ENCODE measurements at regions not wholly inside any gene's neighbourhood (a gene's known extent, or its start where the extent isn't known, plus 50 kb on each side); places are given as distances from the start of the nearest gene placed in this dataset.

GRCh38 chr7:17056491-17057142 lies 174.8 kb upstream of the AGR3 start:
- Histone ChIP-seq H2AFZ (no peak overlapping the region), H3K27ac (no peak overlapping the region), H3K36me3 (ENCODE audit: control insufficient read depth, insufficient read depth, low read length) (no peaks in the 10 kb centered on the region), H3K9me3 (ENCODE audit: control insufficient read depth, low read length) (no peaks in the 10 kb centered on the region), H3K4me3 (ENCODE audit: low read depth, low read length) (no peak overlapping the region), H3K27me3 (ENCODE audit: control insufficient read depth, insufficient read depth, low read length) (no peaks in the 10 kb centered on the region), H3K4me1 (no peaks in the 10 kb centered on the region), H3K79me2 (no peaks in the 10 kb centered on the region), H3K9ac (no peak overlapping the region), H3K4me2 (ENCODE audit: low read length) (no peak overlapping the region)
- TF ChIP-seq, protein P1, sequence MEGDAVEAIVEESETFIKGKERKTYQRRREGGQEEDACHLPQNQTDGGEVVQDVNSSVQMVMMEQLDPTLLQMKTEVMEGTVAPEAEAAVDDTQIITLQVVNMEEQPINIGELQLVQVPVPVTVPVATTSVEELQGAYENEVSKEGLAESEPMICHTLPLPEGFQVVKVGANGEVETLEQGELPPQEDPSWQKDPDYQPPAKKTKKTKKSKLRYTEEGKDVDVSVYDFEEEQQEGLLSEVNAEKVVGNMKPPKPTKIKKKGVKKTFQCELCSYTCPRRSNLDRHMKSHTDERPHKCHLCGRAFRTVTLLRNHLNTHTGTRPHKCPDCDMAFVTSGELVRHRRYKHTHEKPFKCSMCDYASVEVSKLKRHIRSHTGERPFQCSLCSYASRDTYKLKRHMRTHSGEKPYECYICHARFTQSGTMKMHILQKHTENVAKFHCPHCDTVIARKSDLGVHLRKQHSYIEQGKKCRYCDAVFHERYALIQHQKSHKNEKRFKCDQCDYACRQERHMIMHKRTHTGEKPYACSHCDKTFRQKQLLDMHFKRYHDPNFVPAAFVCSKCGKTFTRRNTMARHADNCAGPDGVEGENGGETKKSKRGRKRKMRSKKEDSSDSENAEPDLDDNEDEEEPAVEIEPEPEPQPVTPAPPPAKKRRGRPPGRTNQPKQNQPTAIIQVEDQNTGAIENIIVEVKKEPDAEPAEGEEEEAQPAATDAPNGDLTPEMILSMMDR (IDR thresholded peaks at IDR 0.05): no peak

DNA sequence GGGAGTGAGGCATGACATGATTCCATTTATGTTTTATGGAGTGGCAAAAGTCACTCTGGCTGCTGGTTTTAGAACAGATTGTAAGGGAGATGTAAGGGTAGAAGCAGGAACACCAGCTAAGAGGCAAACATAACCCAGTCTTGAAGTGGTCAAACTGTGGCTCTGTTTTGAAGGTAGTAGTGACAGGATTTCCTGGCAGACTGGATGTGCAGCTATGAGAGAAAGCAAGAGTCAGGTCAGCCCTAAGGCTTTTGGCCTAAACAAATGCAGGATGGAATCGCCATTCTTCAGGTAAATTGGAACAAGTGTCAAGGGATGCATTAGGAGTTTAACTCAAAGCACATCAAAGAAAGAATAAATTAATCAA lies 175.3 kb upstream of the AGR3 start:
- no peaks in the 10 kb centered on the region for H3K4me1 ChIP-seq
- H3K27me3 ChIP-seq (ENCODE audit: control insufficient read depth, insufficient read depth, low read length): no peaks in the 10 kb centered on the region
- H3K79me2 ChIP-seq: no peaks in the 10 kb centered on the region
- no peaks in the 10 kb centered on the region for H3K9me3 ChIP-seq (ENCODE audit: control insufficient read depth, low read length)
- no peaks in the 10 kb centered on the region for H3K36me3 ChIP-seq (ENCODE audit: control insufficient read depth, insufficient read depth, low read length)
- TF ChIP-seq, protein P1 (IDR thresholded peaks at IDR 0.05): no peak
- H3K4me2 ChIP-seq (ENCODE audit: low read length): no peak overlapping the region
- H3K9ac ChIP-seq: no peak overlapping the region
- H3K4me3 ChIP-seq (ENCODE audit: low read depth, low read length): no peak overlapping the region
- no peak overlapping the region for H3K27ac ChIP-seq
- H2AFZ ChIP-seq: no peak overlapping the region

DNA sequence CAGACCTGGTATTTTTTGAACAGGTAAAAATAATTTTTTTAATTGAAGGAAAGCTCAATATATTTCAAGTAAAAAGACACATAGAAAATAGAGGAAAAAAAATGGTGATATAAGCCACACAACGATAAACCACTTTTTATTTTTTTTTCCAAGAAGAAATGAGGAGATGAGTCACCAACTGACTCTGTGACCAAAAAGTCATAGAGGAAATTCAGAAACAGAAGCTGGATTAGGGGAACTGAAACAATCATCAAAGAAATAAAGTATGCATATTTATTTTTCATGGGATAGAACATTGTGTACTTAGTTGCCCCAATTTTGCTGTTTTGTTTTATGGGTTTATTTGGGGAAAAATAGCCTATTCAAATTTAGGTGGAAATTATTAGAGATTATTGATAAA lies 176.8 kb upstream of the AGR3 start:
- H3K27ac ChIP-seq: no peak overlapping the region
- H2AFZ ChIP-seq: no peak overlapping the region
- no peaks in the 10 kb centered on the region for H3K4me1 ChIP-seq
- H3K36me3 ChIP-seq (ENCODE audit: control insufficient read depth, insufficient read depth, low read length): no peaks in the 10 kb centered on the region
- H3K9me3 ChIP-seq (ENCODE audit: control insufficient read depth, low read length): no peaks in the 10 kb centered on the region
- TF ChIP-seq, protein P1 (IDR thresholded peaks at IDR 0.05): no peak
- no peak overlapping the region for H3K4me2 ChIP-seq (ENCODE audit: low read length)
- H3K79me2 ChIP-seq: no peaks in the 10 kb centered on the region
- no peak overlapping the region for H3K4me3 ChIP-seq (ENCODE audit: low read depth, low read length)
- H3K9ac ChIP-seq: no peak overlapping the region
- H3K27me3 ChIP-seq (ENCODE audit: control insufficient read depth, insufficient read depth, low read length): no peaks in the 10 kb centered on the region

DNA sequence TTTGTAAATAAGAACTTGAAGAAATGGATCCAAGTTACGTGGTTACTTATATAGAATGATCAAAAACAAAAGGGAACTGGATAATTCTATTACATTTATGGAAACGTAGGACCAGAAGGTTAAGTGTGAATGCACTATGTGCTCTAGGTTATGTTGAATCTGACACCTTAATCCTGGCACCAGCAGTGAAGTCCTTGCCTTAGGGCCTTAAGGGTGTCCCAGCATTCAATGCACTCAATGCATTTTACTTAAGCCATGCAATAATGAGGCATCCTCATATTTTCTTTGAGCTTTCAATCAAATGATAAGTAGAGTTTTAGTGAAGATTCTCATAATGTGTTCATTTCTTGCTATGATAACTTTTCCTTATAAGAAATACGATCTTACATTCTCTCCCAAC lies 178.3 kb upstream of the AGR3 start:
- TF ChIP-seq, protein P1 (IDR thresholded peaks at IDR 0.05): no peak
- no peak overlapping the region for H3K4me3 ChIP-seq (ENCODE audit: low read depth, low read length)
- no peak overlapping the region for H3K27ac ChIP-seq
- H3K27me3 ChIP-seq (ENCODE audit: control insufficient read depth, insufficient read depth, low read length): no peaks in the 10 kb centered on the region
- H3K4me2 ChIP-seq (ENCODE audit: low read length): no peak overlapping the region
- H3K79me2 ChIP-seq: no peaks in the 10 kb centered on the region
- no peaks in the 10 kb centered on the region for H3K9me3 ChIP-seq (ENCODE audit: control insufficient read depth, low read length)
- no peak overlapping the region for H2AFZ ChIP-seq
- H3K36me3 ChIP-seq (ENCODE audit: control insufficient read depth, insufficient read depth, low read length): no peaks in the 10 kb centered on the region
- no peak overlapping the region for H3K9ac ChIP-seq
- no peaks in the 10 kb centered on the region for H3K4me1 ChIP-seq

- H3K27ac ChIP-seq: no peak overlapping the region
- no peaks in the 10 kb centered on the region for H3K27me3 ChIP-seq (ENCODE audit: control insufficient read depth, insufficient read depth, low read length)
- H3K79me2 ChIP-seq: no peaks in the 10 kb centered on the region
- TF ChIP-seq, protein P1 (IDR thresholded peaks at IDR 0.05): no peak
- H3K4me3 ChIP-seq (ENCODE audit: low read depth, low read length): no peak overlapping the region
- H3K9me3 ChIP-seq (ENCODE audit: control insufficient read depth, low read length): no peaks in the 10 kb centered on the region
- H3K9ac ChIP-seq: no peak overlapping the region
- no peak overlapping the region for H3K4me2 ChIP-seq (ENCODE audit: low read length)
- no peak overlapping the region for H2AFZ ChIP-seq
- no peaks in the 10 kb centered on the region for H3K36me3 ChIP-seq (ENCODE audit: control insufficient read depth, insufficient read depth, low read length)
- H3K4me1 ChIP-seq: no peaks in the 10 kb centered on the region
Measured at GRCh38 chr7:17061443-17061842, 179.7 kb upstream of the AGR3 start.

All from parathyroid adenoma (tissue), 2 donors.